ENCODE measurements at regions not wholly inside any gene's neighbourhood (a gene's known extent, or its start where the extent isn't known, plus 50 kb on each side); places are given as distances from the start of the nearest gene placed in this dataset. TPM values are rescaled to one million over a fixed set of nuclear protein-coding genes. Genes with fewer than 3 reads are reported as not detected.

DNA sequence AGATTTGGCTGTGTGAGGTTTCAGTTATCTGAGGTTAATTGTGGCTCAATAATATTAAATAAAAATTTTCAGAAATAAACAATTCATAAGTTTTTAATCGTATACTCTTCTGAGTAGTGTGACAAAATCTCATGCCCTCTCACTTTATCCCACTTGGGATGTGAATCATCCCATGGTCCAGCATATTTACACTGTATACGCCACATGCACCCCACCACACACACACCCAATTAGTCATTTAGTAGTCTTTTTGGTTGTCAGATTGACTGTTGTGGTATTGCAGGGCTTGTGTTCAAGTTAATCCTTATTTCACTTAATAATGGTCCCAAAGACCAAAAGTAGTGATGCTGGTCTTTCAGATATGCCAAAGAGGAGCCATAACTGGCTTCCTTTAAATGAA, 66.4 kb upstream of the PCDH9 start:
- Histone ChIP-seq H3K27me3 (replicated peaks; ENCODE audit: insufficient read depth) (no peaks in the 10 kb centered on the region), H3K27ac (no peak overlapping the region), H3K9me3 (ENCODE audit: low read depth) (no peaks in the 10 kb centered on the region), H3K4me1 (ENCODE audit: insufficient read depth) (peaks cover 3% of the 10 kb centered on the region; the same call in 1 of the 2 replicates), H3K4me3 (no peak overlapping the region), H3K4me2 (ENCODE audit: unreplicated experiment) (no peak overlapping the region), H3F3A (ENCODE audit: insufficient read depth) (no peaks in the 10 kb centered on the region), H4K20me1 (ENCODE audit: insufficient read depth) (no peaks in the 10 kb centered on the region), H3K79me2 (ENCODE audit: insufficient read depth) (no peaks in the 10 kb centered on the region), H2AFZ (no peak overlapping the region), H3K36me3 (ENCODE audit: low read depth) (no peaks in the 10 kb centered on the region), H3K9ac (no peak overlapping the region), H3K9me2 (ENCODE audit: insufficient read depth) (no peaks in the 10 kb centered on the region)
- in situ Hi-C loops (cut with MboI) = no loop called here
- peak; percentile 13 for DNase-seq
- 39 to 42% methylated on average over 2 of the region's 2 CpGs for WGBS, 2 experiments (ENCODE audit: low coverage in 1 of 2, low lambda C conversion rate in 2 of 2, missing lambda C conversion rate in 2 of 2)
- TF ChIP-seq EZH2phosphoT487 (IDR thresholded peaks at IDR 0.05; ENCODE audit: insufficient read depth, low read depth) (no peak), EZH2 (IDR thresholded peaks at IDR 0.05; ENCODE audit: insufficient read depth, poor library complexity, severe bottlenecking) (no peak)

- H3K27ac ChIP-seq = no peak overlapping the region
- H3K27me3 ChIP-seq (replicated peaks; ENCODE audit: insufficient read depth) = no peaks in the 10 kb centered on the region
- 31 to 35% methylated on average over 1 of the region's 1 CpG for WGBS, 2 experiments (ENCODE audit: low coverage in 1 of 2, low lambda C conversion rate in 2 of 2, missing lambda C conversion rate in 2 of 2)
- H2AFZ ChIP-seq = no peak overlapping the region
- DNase-seq = no peak
- no peaks in the 10 kb centered on the region for H3K4me1 ChIP-seq (ENCODE audit: insufficient read depth)
- in situ Hi-C loops (cut with MboI) = no loop called here
- no peaks in the 10 kb centered on the region for H4K20me1 ChIP-seq (ENCODE audit: insufficient read depth)
- H3K9me3 ChIP-seq (ENCODE audit: low read depth) = no peaks in the 10 kb centered on the region
- TF ChIP-seq EZH2 (IDR thresholded peaks at IDR 0.05; ENCODE audit: insufficient read depth, poor library complexity, severe bottlenecking) (no peak), EZH2phosphoT487 (IDR thresholded peaks at IDR 0.05; ENCODE audit: insufficient read depth, low read depth) (no peak)
- H3K4me3 ChIP-seq = no peak overlapping the region
- no peaks in the 10 kb centered on the region for H3F3A ChIP-seq (ENCODE audit: insufficient read depth)
- no peak overlapping the region for H3K9ac ChIP-seq
- H3K79me2 ChIP-seq (ENCODE audit: insufficient read depth) = no peaks in the 10 kb centered on the region
- H3K9me2 ChIP-seq (ENCODE audit: insufficient read depth) = no peaks in the 10 kb centered on the region
- H3K4me2 ChIP-seq (ENCODE audit: unreplicated experiment) = no peak overlapping the region
- no peaks in the 10 kb centered on the region for H3K36me3 ChIP-seq (ENCODE audit: low read depth)
Measured at GRCh38 chr13:67292886-67293285, 62.8 kb upstream of the PCDH9 start.

DNA sequence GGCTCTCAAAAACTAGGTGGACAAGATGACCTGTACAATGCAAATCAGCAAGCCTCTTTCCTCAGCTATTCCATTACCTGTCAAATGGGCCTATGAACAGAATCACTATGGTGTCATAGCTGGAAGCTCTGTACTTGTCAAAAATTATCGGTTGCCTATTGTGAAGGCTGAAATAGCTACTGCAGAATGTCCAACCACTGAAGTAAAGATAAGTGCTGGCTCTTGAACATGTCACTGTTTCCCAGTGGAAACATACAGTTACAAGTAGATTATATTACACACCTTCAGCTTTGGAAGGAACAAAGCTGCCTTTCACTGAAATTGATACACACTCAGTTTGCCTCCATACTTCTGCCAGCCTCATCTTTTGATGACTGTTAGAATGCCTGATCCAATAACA, 55.5 kb upstream of the PCDH9 start:
- TF ChIP-seq EZH2 (IDR thresholded peaks at IDR 0.05; ENCODE audit: insufficient read depth, poor library complexity, severe bottlenecking) (no peak), EZH2phosphoT487 (IDR thresholded peaks at IDR 0.05; ENCODE audit: insufficient read depth, low read depth) (no peak)
- no peaks in the 10 kb centered on the region for H3K36me3 ChIP-seq (ENCODE audit: low read depth)
- H3K9me3 ChIP-seq (ENCODE audit: low read depth) = no peaks in the 10 kb centered on the region
- no peaks in the 10 kb centered on the region for H3K27me3 ChIP-seq (replicated peaks; ENCODE audit: insufficient read depth)
- in situ Hi-C loops (cut with MboI) = no loop called here
- no peaks in the 10 kb centered on the region for H3K4me1 ChIP-seq (ENCODE audit: insufficient read depth)
- no peaks in the 10 kb centered on the region for H4K20me1 ChIP-seq (ENCODE audit: insufficient read depth)
- H3K9ac ChIP-seq = no peak overlapping the region
- no peak for DNase-seq
- no peaks in the 10 kb centered on the region for H3K79me2 ChIP-seq (ENCODE audit: insufficient read depth)
- H3K27ac ChIP-seq = no peak overlapping the region
- H3F3A ChIP-seq (ENCODE audit: insufficient read depth) = no peaks in the 10 kb centered on the region
- H3K4me2 ChIP-seq (ENCODE audit: unreplicated experiment) = no peak overlapping the region
- no peak overlapping the region for H2AFZ ChIP-seq
- 42 to 63% methylated on average over 1 of the region's 1 CpG for WGBS, 2 experiments (ENCODE audit: low coverage in 1 of 2, low lambda C conversion rate in 2 of 2, missing lambda C conversion rate in 2 of 2)
- no peak overlapping the region for H3K4me3 ChIP-seq
- no peaks in the 10 kb centered on the region for H3K9me2 ChIP-seq (ENCODE audit: insufficient read depth)

GRCh38 chr13:67283637-67284036, 53.5 kb upstream of the PCDH9 start:
- Histone ChIP-seq H3K9me3 (ENCODE audit: low read depth) (no peaks in the 10 kb centered on the region), H3K4me3 (no peak overlapping the region), H3K36me3 (ENCODE audit: low read depth) (no peaks in the 10 kb centered on the region), H3K27me3 (replicated peaks; ENCODE audit: insufficient read depth) (no peaks in the 10 kb centered on the region), H3K9me2 (ENCODE audit: insufficient read depth) (no peaks in the 10 kb centered on the region), H3K4me2 (ENCODE audit: unreplicated experiment) (no peak overlapping the region), H3K4me1 (ENCODE audit: insufficient read depth) (no peaks in the 10 kb centered on the region), H2AFZ (no peak overlapping the region), H3F3A (ENCODE audit: insufficient read depth) (no peaks in the 10 kb centered on the region), H4K20me1 (ENCODE audit: insufficient read depth) (no peaks in the 10 kb centered on the region), H3K27ac (no peak overlapping the region), H3K79me2 (ENCODE audit: insufficient read depth) (no peaks in the 10 kb centered on the region), H3K9ac (no peak overlapping the region)
- in situ Hi-C loops (cut with MboI) = no loop called here
- no peak for TF ChIP-seq EZH2phosphoT487 (IDR thresholded peaks at IDR 0.05; ENCODE audit: insufficient read depth, low read depth)
- TF ChIP-seq EZH2 (IDR thresholded peaks at IDR 0.05; ENCODE audit: insufficient read depth, poor library complexity, severe bottlenecking) = no peak
- 54 to 58% methylated on average over 2 of the region's 2 CpGs for WGBS, 2 experiments (ENCODE audit: low coverage in 1 of 2, low lambda C conversion rate in 2 of 2, missing lambda C conversion rate in 2 of 2)
- no peak for DNase-seq

- Histone ChIP-seq H3K4me1 (ENCODE audit: insufficient read depth) (no peaks in the 10 kb centered on the region), H3K4me2 (ENCODE audit: unreplicated experiment) (no peak overlapping the region), H3K27ac (no peak overlapping the region), H3K4me3 (no peak overlapping the region), H4K20me1 (ENCODE audit: insufficient read depth) (no peaks in the 10 kb centered on the region), H3K79me2 (ENCODE audit: insufficient read depth) (no peaks in the 10 kb centered on the region), H3K9me3 (ENCODE audit: low read depth) (no peaks in the 10 kb centered on the region), H3K36me3 (ENCODE audit: low read depth) (no peaks in the 10 kb centered on the region), H3K9ac (no peak overlapping the region), H2AFZ (no peak overlapping the region), H3F3A (ENCODE audit: insufficient read depth) (no peaks in the 10 kb centered on the region), H3K27me3 (replicated peaks; ENCODE audit: insufficient read depth) (no peaks in the 10 kb centered on the region), H3K9me2 (ENCODE audit: insufficient read depth) (no peaks in the 10 kb centered on the region)
- in situ Hi-C loops (cut with MboI) = no loop called here
- TF ChIP-seq EZH2phosphoT487 (IDR thresholded peaks at IDR 0.05; ENCODE audit: insufficient read depth, low read depth) (no peak), EZH2 (IDR thresholded peaks at IDR 0.05; ENCODE audit: insufficient read depth, poor library complexity, severe bottlenecking) (no peak)
- WGBS, 2 experiments (ENCODE audit: low coverage in 1 of 2, low lambda C conversion rate in 2 of 2, missing lambda C conversion rate in 2 of 2) = 16 to 28% methylated on average over 2 of the region's 2 CpGs
- DNase-seq = no peak
Measured at GRCh38 chr13:67281466-67281865, 51.3 kb upstream of the PCDH9 start.

Small RNA genes lying in the stretch of these regions (small RNA-seq; reads per million reads assigned to genes)
- gene RN7SL761P (ENCODE audit: low read depth, low replicate concordance) = not detected
- gene RPL37P21 (ENCODE audit: low read depth, low replicate concordance) = not detected
- gene RPS3AP52 (ENCODE audit: low read depth, low replicate concordance) = not detected
- gene SNRPFP3 (ENCODE audit: low read depth, low replicate concordance) = not detected

Measured in GM23248 (cell line).